GM12878 (cell line): ENCODE measurements at regions not wholly inside any gene's neighbourhood (a gene's known extent, or its start where the extent isn't known, plus 50 kb on each side); places are given as distances from the start of the nearest gene placed in this dataset.

Experiments
- BCLAF1 ChIP-seq: fragments of 450-650 bp; IDR thresholded peaks from 2 replicates; pipeline ENCODE4 v1.6.1; 2017; ENCODE audit warnings: antibody characterized with exemption, mild to moderate bottlenecking, moderate library complexity
- BHLHE40 ChIP-seq, 2 experiments: fragments of 450-650 bp in 1 of 2; IDR thresholded peaks; 2 replicates each; pipeline ENCODE4 v1.6.1; 2011 to 2017; ENCODE audit warnings: low read depth in 2 of 2, borderline replicate concordance in 1 of 2, improper control_type of control experiment in 1 of 2, low read length in 1 of 2, mild to moderate bottlenecking in 1 of 2
- BRCA1 ChIP-seq: IDR thresholded peaks from 2 replicates; pipeline ENCODE4 v1.6.1; 2011; ENCODE audit warnings: low read depth, low read length, improper control_type of control experiment
- CBX5 ChIP-seq: sonication (generic); IDR thresholded peaks from 2 replicates; pipeline ENCODE4 v1.6.1; 2016; ENCODE audit warnings: low read depth, moderate library complexity, mild to moderate bottlenecking, inconsistent platforms
- CTCF ChIP-seq, 3 experiments: IDR thresholded peaks in 2 of 3; conservative IDR thresholded peaks in 1 of 3; 2 replicates each; pipeline ENCODE4 v1.5.1; 2011; ENCODE audit warnings: low read depth in 3 of 3, low read length in 3 of 3, mild to moderate bottlenecking in 3 of 3, control low read depth in 2 of 3, moderate library complexity in 2 of 3, inconsistent platforms in 1 of 3, mixed read lengths in 1 of 3; ENCODE audit not compliant: control insufficient read depth in 2 of 3, insufficient read depth in 1 of 3; ENCODE audit errors: extremely low read depth in 1 of 3
- CUX1 ChIP-seq: IDR thresholded peaks from 2 replicates; pipeline ENCODE4 v1.6.1; 2012; ENCODE audit warnings: improper control_type of control experiment, low read depth, low read length; ENCODE audit not compliant: insufficient replicate concordance
- FOXM1 ChIP-seq: IDR thresholded peaks from 2 replicates; pipeline ENCODE4 v1.6.1; 2012; ENCODE audit warnings: low read depth, mild to moderate bottlenecking, inconsistent platforms, low read length, moderate library complexity
- HCFC1 ChIP-seq: fragments of 150-350 bp; IDR thresholded peaks from 2 replicates; pipeline ENCODE4 v1.6.1; 2014; ENCODE audit warnings: low read length
- IKZF2 ChIP-seq, 2 experiments: fragments of 450-650 bp; IDR thresholded peaks; 2 replicates each; pipeline ENCODE4 v1.6.1; 2017; ENCODE audit warnings: mild to moderate bottlenecking in 2 of 2, moderate library complexity in 2 of 2
- NFYB ChIP-seq: IDR thresholded peaks from 2 replicates; pipeline ENCODE4 v1.6.1; 2011; ENCODE audit warnings: low read depth, mild to moderate bottlenecking, low read length, improper control_type of control experiment, moderate library complexity; ENCODE audit not compliant: insufficient read depth
- PAX5 ChIP-seq: IDR thresholded peaks from 2 replicates; pipeline ENCODE4 v1.6.1; 2011; ENCODE audit warnings: low read depth, low read length, borderline replicate concordance
- SREBF1 ChIP-seq: IDR thresholded peaks from 2 replicates; pipeline ENCODE4 v1.6.1; 2012; ENCODE audit warnings: mild to moderate bottlenecking, low read length
- TCF12 ChIP-seq: IDR thresholded peaks from 2 replicates; pipeline ENCODE4 v1.6.1; 2011; ENCODE audit warnings: low read depth, mild to moderate bottlenecking, low read length
- ZNF274 ChIP-seq: IDR thresholded peaks from one replicate; pipeline ENCODE4 v1.8.0; 2011; ENCODE audit not compliant: insufficient read length, insufficient read depth
- TF ChIP-seq, protein P1 (sequence below): IDR thresholded peaks from 2 replicates; pipeline ENCODE4 v1.6.1; 2011; ENCODE audit warnings: low read depth, mild to moderate bottlenecking, low read length, moderate library complexity, borderline replicate concordance; ENCODE audit errors: extremely low read depth
- TF ChIP-seq, protein P2 (sequence below): IDR thresholded peaks from 2 replicates; pipeline ENCODE4 v1.6.1; 2012; ENCODE audit warnings: low read depth, low read length, improper control_type of control experiment

- TF ChIP-seq CUX1 (no peak), NFYB (no peak), BCLAF1 (no peak), TCF12 (no peak), IKZF2 (IDR thresholded peaks at IDR 0.05) (peak in 1 of 2 experiments; percentile 18; a peak in 1 of 4 replicates), BHLHE40 (IDR thresholded peaks at IDR 0.05; ENCODE audit: borderline replicate concordance in 1 of 2, low read depth in 2 of 2, low read length in 1 of 2) (peak in 1 of 2 experiments; percentile 73; a peak in 1 of 4 replicates), ZNF274 (no peak), CBX5 (no peak), PAX5 (no peak), HCFC1 (no peak), BRCA1 (no peak), FOXM1 (0 out of 2 replicates have a peak, but pooled peaks have one; percentile 48), CTCF (IDR thresholded peaks at IDR 0.05 in 2 of 3, conservative IDR thresholded peaks at IDR 0.05 in 1 of 3; ENCODE audit: control insufficient read depth in 2 of 3, extremely low read depth in 1 of 3, insufficient read depth in 1 of 3, low read depth in 3 of 3, low read length in 3 of 3) (0 out of 6 replicates have a peak, but pooled peaks of 2 of the 3 experiments have one; percentile 3 to 5), SREBF1 (no peak)
- TF ChIP-seq, protein P1, sequence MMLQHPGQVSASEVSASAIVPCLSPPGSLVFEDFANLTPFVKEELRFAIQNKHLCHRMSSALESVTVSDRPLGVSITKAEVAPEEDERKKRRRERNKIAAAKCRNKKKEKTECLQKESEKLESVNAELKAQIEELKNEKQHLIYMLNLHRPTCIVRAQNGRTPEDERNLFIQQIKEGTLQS = no peak
- TF ChIP-seq, protein P2, sequence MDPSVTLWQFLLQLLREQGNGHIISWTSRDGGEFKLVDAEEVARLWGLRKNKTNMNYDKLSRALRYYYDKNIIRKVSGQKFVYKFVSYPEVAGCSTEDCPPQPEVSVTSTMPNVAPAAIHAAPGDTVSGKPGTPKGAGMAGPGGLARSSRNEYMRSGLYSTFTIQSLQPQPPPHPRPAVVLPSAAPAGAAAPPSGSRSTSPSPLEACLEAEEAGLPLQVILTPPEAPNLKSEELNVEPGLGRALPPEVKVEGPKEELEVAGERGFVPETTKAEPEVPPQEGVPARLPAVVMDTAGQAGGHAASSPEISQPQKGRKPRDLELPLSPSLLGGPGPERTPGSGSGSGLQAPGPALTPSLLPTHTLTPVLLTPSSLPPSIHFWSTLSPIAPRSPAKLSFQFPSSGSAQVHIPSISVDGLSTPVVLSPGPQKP = peak; percentile 53; the same call in 1 of the 2 replicates
These were observed 160.5 kb upstream of the GRK3 start (continued) for GRCh38 chr22:25403811-25404471.
